Brain microvascular endothelial cell (primary cell): ENCODE measurements at regions not wholly inside any gene's neighbourhood (a gene's known extent, or its start where the extent isn't known, plus 50 kb on each side); places are given as distances from the start of the nearest gene placed in this dataset.

Experiments used
- DNase-seq: peaks from one replicate; pipeline ENCODE4 v3.0.0-alpha.2; 2020
- H3K27ac ChIP-seq: fragments of 250-450 bp; sonication (Bioruptor Pico); 2 replicates; pipeline ENCODE4 v1.5.1; 2020; ENCODE audit warnings: mild to moderate bottlenecking, moderate library complexity
- H3K27me3 ChIP-seq: fragments of 250-450 bp; sonication (Bioruptor Pico); replicated peaks from 2 replicates; pipeline ENCODE4 v1.5.1; 2020; ENCODE audit warnings: mild to moderate bottlenecking
- H3K36me3 ChIP-seq: fragments of 250-450 bp; sonication (Bioruptor Pico); replicated peaks from 2 replicates; pipeline ENCODE4 v1.5.1; 2020; ENCODE audit warnings: mild to moderate bottlenecking
- H3K4me3 ChIP-seq: 2 replicates; pipeline ENCODE4 v1.5.1; 2011; ENCODE audit warnings: low read depth, mild to moderate bottlenecking, control low read depth, low read length, moderate library complexity
- in situ Hi-C: cut with HindIII; loops from 2 replicates; pipeline ENCODE4 v1.10.0; 2017; ENCODE audit warnings: low sequenced_read_pairs, low pct_ligation_motif_present
- TF ChIP-seq, protein P1 (sequence below): IDR thresholded peaks from 2 replicates; pipeline ENCODE4 v1.5.1; 2011; ENCODE audit warnings: low read depth, mild to moderate bottlenecking, moderate library complexity, low read length, control low read depth, inconsistent platforms; ENCODE audit errors: missing control alignments

DNA sequence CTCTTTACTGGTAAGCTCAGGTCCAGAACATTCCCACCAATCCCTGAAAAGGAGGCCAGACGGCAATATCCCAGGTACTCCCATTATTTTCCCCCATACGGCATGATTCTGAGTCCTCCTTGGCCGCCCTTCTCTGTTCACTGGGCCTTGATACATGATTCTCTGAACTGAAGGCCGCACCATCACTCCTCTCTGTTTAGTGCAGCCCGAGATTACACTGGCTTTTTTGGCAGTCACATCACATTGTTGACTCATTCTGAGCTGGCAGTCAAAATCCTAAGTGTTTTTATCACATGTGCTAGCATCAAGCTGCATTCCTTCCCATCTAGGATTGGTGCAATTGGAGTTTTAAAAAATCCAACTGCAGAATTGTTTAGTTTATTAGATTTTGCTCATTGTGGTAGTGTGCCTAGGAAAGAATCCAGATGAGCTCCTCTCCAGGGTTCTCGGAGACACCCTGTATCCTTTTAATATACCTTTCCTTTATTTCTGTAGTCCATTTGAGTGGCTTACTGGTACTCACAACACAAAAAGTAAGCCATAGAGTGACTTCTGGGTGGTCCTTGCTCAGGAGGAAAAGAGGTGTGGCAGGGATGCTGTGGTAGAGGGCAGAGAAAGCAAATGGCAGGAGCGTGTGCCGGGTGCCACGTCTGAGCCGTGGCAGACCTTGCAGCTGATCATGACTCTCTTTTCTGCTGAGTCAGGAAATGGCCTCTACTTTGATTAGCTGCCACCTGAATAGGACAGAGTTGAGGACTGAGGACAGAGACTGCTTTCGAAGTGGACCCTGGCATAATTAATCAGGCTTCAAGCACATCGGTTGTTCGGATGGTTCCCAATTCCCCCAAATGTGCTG is 121.1 kb upstream of the IL12B start:
- in situ Hi-C loops = no loop called here
- peak; percentile 94 for DNase-seq
- Histone ChIP-seq H3K27me3 (no peaks in the 10 kb centered on the region), H3K27ac (peak overlapping the region; percentile 14), H3K36me3 (no peaks in the 10 kb centered on the region), H3K4me3 (no peak overlapping the region)
- TF ChIP-seq, protein P1, sequence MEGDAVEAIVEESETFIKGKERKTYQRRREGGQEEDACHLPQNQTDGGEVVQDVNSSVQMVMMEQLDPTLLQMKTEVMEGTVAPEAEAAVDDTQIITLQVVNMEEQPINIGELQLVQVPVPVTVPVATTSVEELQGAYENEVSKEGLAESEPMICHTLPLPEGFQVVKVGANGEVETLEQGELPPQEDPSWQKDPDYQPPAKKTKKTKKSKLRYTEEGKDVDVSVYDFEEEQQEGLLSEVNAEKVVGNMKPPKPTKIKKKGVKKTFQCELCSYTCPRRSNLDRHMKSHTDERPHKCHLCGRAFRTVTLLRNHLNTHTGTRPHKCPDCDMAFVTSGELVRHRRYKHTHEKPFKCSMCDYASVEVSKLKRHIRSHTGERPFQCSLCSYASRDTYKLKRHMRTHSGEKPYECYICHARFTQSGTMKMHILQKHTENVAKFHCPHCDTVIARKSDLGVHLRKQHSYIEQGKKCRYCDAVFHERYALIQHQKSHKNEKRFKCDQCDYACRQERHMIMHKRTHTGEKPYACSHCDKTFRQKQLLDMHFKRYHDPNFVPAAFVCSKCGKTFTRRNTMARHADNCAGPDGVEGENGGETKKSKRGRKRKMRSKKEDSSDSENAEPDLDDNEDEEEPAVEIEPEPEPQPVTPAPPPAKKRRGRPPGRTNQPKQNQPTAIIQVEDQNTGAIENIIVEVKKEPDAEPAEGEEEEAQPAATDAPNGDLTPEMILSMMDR = no peak

DNA sequence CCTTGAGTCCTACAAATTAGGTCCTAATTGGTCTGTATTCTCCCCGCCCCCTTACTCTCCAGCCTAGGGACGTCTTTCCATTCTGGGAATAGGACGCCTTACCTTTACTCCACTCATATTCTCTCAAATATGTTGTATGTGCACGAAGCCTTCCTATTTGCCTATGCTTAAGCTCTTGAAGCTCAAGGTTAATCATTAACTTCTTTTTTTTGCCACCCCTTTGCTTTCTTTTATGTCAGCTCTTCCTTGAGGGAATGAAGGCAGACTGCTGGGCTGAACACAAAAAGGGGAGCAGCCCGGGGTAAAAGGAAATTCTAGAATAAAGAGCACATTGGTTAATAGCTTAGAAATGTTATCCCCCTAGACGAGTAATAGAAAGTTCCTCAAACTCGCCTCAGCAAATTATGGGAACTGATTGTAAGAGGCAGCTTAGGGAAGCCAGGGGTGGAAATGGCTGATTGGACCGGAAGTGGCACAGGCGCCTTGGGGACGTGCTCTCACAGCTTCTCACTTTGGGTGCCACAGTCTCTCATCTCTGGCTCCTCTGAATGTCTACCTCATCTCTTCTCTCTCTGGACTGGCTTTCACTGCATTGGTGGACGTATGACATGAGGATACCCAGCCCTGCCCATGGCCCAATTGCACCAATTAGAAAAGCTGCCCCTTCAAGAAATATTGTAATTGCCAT is 122.3 kb upstream of the IL12B start:
- in situ Hi-C loops = no loop called here
- H3K27ac ChIP-seq = no peak overlapping the region
- no peak overlapping the region for H3K4me3 ChIP-seq
- H3K36me3 ChIP-seq = no peaks in the 10 kb centered on the region
- DNase-seq = no peak
- TF ChIP-seq, protein P1 = no peak
- H3K27me3 ChIP-seq = no peaks in the 10 kb centered on the region

DNA sequence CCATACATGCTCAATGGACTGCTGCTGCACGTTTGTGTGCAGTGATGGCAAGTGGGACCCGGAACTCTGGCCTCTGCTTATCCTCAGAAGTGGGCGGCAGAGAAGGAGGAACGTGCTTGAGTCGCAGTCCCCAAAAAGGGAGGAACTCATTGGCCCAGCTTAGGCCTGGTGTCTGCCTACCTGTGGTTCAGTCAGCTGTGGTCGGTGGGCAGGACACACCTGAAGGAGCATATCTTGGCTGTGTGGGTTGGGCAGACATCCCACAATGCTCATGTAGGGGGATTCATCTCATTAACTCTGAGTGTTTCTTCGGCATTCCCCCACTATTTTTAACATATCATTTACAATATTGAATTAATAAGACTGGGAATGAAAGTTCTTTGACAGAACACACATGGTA is 122.9 kb upstream of the IL12B start:
- in situ Hi-C loops = no loop called here
- Histone ChIP-seq H3K4me3 (no peak overlapping the region), H3K27ac (no peak overlapping the region), H3K36me3 (no peaks in the 10 kb centered on the region), H3K27me3 (no peaks in the 10 kb centered on the region)
- no peak for DNase-seq
- TF ChIP-seq, protein P1 = no peak

DNA sequence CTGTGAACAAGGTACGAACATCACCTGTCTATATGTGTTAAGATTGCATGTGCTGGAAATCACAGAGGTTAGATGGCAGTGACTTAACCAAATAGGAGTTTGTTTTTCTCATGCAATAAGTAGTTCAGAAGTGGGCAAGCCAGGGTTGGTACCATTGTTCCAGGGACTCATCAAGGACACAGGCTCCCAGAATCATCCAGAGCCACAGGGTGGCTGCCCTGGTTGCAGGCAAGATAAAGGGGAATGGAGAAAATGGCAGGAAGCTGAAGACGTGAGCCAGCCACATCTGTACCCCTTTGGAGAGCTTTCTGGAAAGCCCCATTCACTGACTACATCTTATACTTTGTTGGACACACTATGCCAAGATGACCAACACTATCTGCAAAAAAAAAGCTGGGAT is 126.0 kb upstream of the IL12B start:
- H3K4me3 ChIP-seq = no peak overlapping the region
- DNase-seq = no peak
- H3K27me3 ChIP-seq = no peaks in the 10 kb centered on the region
- H3K36me3 ChIP-seq = no peaks in the 10 kb centered on the region
- no peak overlapping the region for H3K27ac ChIP-seq
- in situ Hi-C loops = no loop called here
- TF ChIP-seq, protein P1 = no peak

DNA sequence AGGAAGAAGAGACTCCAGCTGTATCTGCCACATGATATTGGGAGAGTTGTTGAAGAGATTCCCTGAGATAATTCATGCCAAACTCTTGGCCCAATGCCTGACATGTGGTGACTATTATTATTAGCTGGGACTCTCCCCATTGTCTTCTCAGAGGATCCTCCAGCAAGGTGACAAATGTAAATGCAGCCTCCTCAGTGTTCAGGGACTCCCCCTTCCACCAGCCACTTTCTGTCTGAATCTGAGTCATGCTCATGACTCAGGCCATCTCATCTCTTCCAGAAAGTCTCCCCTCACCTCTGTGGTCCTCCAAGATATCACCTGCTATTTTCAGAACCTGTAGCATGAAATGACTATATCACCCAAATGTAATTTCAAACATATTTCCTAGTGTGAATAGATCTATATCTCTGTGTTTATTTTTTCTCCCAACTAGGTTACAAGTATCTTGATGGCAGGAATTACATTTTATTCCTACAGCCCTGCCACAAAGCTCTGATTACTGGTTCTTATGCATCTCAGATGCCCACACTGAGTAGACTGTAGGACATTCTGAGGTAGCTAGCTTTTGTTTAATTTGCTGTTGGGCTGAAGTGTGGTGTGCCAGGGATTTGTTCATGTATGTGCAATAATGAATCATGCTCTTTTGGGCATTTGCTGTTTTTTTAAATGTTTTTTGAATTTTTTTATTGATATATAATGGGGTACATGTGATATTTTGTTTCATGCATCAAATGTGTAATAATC is 126.6 kb upstream of the IL12B start:
- in situ Hi-C loops = no loop called here
- no peak for DNase-seq
- TF ChIP-seq, protein P1 = no peak
- H3K36me3 ChIP-seq = no peaks in the 10 kb centered on the region
- no peaks in the 10 kb centered on the region for H3K27me3 ChIP-seq
- no peak overlapping the region for H3K4me3 ChIP-seq
- no peak overlapping the region for H3K27ac ChIP-seq
